Fibroblast of lung (primary cell): ENCODE measurements at regions not wholly inside any gene's neighbourhood (a gene's known extent, or its start where the extent isn't known, plus 50 kb on each side); places are given as distances from the start of the nearest gene placed in this dataset.

Source experiments
- DNase-seq, 2 donors: peaks; one replicate each; pipeline versions ENCODE4 v3.0.0 to v3.0.0-alpha.2; 2010; ENCODE audit warnings: low read depth in 2 of 2
- H2AFZ ChIP-seq: 2 replicates; pipeline ENCODE4 v1.5.1; 2012; ENCODE audit warnings: low read length, control low read depth, inconsistent platforms
- H3K27ac ChIP-seq: 2 replicates; pipeline ENCODE4 v1.5.1; 2011; ENCODE audit warnings: low read length, control low read depth; ENCODE audit not compliant: insufficient read depth
- H3K27me3 ChIP-seq: 2 replicates; pipeline ENCODE4 v1.5.1; 2011; ENCODE audit warnings: mild to moderate bottlenecking, low read length; ENCODE audit not compliant: control insufficient read depth, insufficient read depth
- H3K36me3 ChIP-seq: 2 replicates; pipeline ENCODE4 v1.5.1; 2011; ENCODE audit warnings: low read length; ENCODE audit not compliant: control insufficient read depth, insufficient read depth
- H3K4me1 ChIP-seq: 2 replicates; pipeline ENCODE4 v1.5.1; 2011; ENCODE audit warnings: low read length; ENCODE audit not compliant: control insufficient read depth, insufficient read depth; ENCODE audit errors: extremely low read depth
- H3K4me2 ChIP-seq: 2 replicates; pipeline ENCODE4 v1.5.1; 2011; ENCODE audit warnings: low read length, control low read depth; ENCODE audit not compliant: insufficient read depth; ENCODE audit errors: extremely low read depth
- H3K4me3 ChIP-seq, 4 experiments: fragments of 200-600 bp in 1 of 4; sonication (generic) in 1 of 4; replicated peaks in 1 of 4; 2 replicates each; pipeline ENCODE4 v1.5.1; 2011 to 2016; ENCODE audit warnings: low read length in 4 of 4, low read depth in 3 of 4, mild to moderate bottlenecking in 3 of 4, control low read depth in 2 of 4, inconsistent platforms in 1 of 4, mixed read lengths in 1 of 4; ENCODE audit not compliant: insufficient read depth in 1 of 4; ENCODE audit errors: control extremely low read depth in 1 of 4
- H3K79me2 ChIP-seq: 2 replicates; pipeline ENCODE4 v1.5.1; 2012; ENCODE audit warnings: mild to moderate bottlenecking, low read length, inconsistent platforms; ENCODE audit not compliant: control insufficient read depth, insufficient read depth
- H3K9ac ChIP-seq: 2 replicates; pipeline ENCODE4 v1.5.1; 2011; ENCODE audit warnings: mild to moderate bottlenecking, low read length, control low read depth; ENCODE audit not compliant: insufficient read depth
- H3K9me3 ChIP-seq: 2 replicates; pipeline ENCODE4 v1.5.1; 2012; ENCODE audit warnings: low read depth, low read length; ENCODE audit not compliant: control insufficient read depth, insufficient read depth
- H4K20me1 ChIP-seq: 2 replicates; pipeline ENCODE4 v1.5.1; 2011; ENCODE audit warnings: low read length; ENCODE audit not compliant: control insufficient read depth, insufficient read depth; ENCODE audit errors: extremely low read depth
- CTCF ChIP-seq, 2 donors: IDR thresholded peaks in 1 of 2; conservative IDR thresholded peaks in 1 of 2; 1 replicate in 1 of 2; 2 replicates in 1 of 2; pipeline ENCODE4 v1.5.1; 2011 to 2012; ENCODE audit warnings: low read length in 2 of 2, control low read depth in 1 of 2, inconsistent platforms in 1 of 2, low read depth in 1 of 2, mild to moderate bottlenecking in 1 of 2
- EZH2 ChIP-seq: IDR thresholded peaks from 2 replicates; pipeline ENCODE4 v1.5.1; 2012; ENCODE audit warnings: low read length, control low read depth, mild to moderate bottlenecking; ENCODE audit errors: missing control alignments

- H3K9me3 ChIP-seq, result no peaks in the 10 kb centered on the region
- no peaks in the 10 kb centered on the region for H4K20me1 ChIP-seq
- H3K9ac ChIP-seq, result no peak overlapping the region
- H3K4me2 ChIP-seq, result no peak overlapping the region
- H3K27ac ChIP-seq, result no peak overlapping the region
- no peak for TF ChIP-seq CTCF (conservative IDR thresholded peaks at IDR 0.05 in 1 of 2, IDR thresholded peaks at IDR 0.05 in 1 of 2; ENCODE audit: low read depth in 1 of 2, low read length in 2 of 2)
- no peak for TF ChIP-seq EZH2
- H2AFZ ChIP-seq, result no peak overlapping the region
- H3K4me1 ChIP-seq, result peaks cover 4% of the 10 kb centered on the region
- H3K36me3 ChIP-seq, result no peaks in the 10 kb centered on the region
- DNase-seq, result no peak
- no peaks in the 10 kb centered on the region for H3K27me3 ChIP-seq
- H3K79me2 ChIP-seq, result no peaks in the 10 kb centered on the region
- H3K4me3 ChIP-seq, result no peak overlapping the region
Measured at GRCh38 chr7:126368-126767, 66.0 kb upstream of the FAM20C start.

GRCh38 chr7:127064-127598 is 65.2 kb upstream of the FAM20C start:
- Histone ChIP-seq H3K4me2 (no peak overlapping the region), H3K36me3 (no peaks in the 10 kb centered on the region), H3K4me3 (no peak overlapping the region), H3K9me3 (no peaks in the 10 kb centered on the region), H3K27me3 (no peaks in the 10 kb centered on the region), H4K20me1 (no peaks in the 10 kb centered on the region), H3K4me1 (peaks cover 9% of the 10 kb centered on the region), H3K79me2 (no peaks in the 10 kb centered on the region), H3K9ac (no peak overlapping the region), H2AFZ (no peak overlapping the region), H3K27ac (no peak overlapping the region)
- DNase-seq, result no peak
- TF ChIP-seq CTCF (conservative IDR thresholded peaks at IDR 0.05 in 1 of 2, IDR thresholded peaks at IDR 0.05 in 1 of 2; ENCODE audit: low read depth in 1 of 2, low read length in 2 of 2), result no peak
- TF ChIP-seq EZH2, result no peak

- peaks cover 9% of the 10 kb centered on the region for H3K4me1 ChIP-seq
- DNase-seq, result no peak
- no peak for TF ChIP-seq EZH2
- no peak for TF ChIP-seq CTCF (conservative IDR thresholded peaks at IDR 0.05 in 1 of 2, IDR thresholded peaks at IDR 0.05 in 1 of 2; ENCODE audit: low read depth in 1 of 2, low read length in 2 of 2)
Measured at GRCh38 chr7:128171-129080, 63.9 kb upstream of the FAM20C start.

More at GRCh38 chr7:128171-129080, 63.9 kb upstream of the FAM20C start:
- Histone ChIP-seq H3K9ac (no peak overlapping the region), H3K27me3 (no peaks in the 10 kb centered on the region), H3K79me2 (no peaks in the 10 kb centered on the region), H3K4me3 (no peak overlapping the region), H3K27ac (no peak overlapping the region), H3K36me3 (no peaks in the 10 kb centered on the region), H3K4me2 (no peak overlapping the region), H3K9me3 (no peaks in the 10 kb centered on the region), H4K20me1 (no peaks in the 10 kb centered on the region), H2AFZ (no peak overlapping the region)
